Nephron progenitor cell (in vitro differentiated cells): ENCODE measurements at regions not wholly inside any gene's neighbourhood (a gene's known extent, or its start where the extent isn't known, plus 50 kb on each side); places are given as distances from the start of the nearest gene placed in this dataset.
"Not testable (repeated sequence)": the region's sequence is repeated elsewhere in the genome, so short reads cannot be mapped to it uniquely, and the experiment has no call there.

ENCODE experiments used
- DNase-seq: peaks from one replicate; pipeline ENCODE4 v3.0.0; 2021
- H3K27ac Mint-ChIP-seq: 2 replicates; pipeline ENCODE4 v1.8.0; 2021; ENCODE audit warnings: mild to moderate bottlenecking, moderate library complexity, mixed read lengths
- H3K27me3 Mint-ChIP-seq: 2 replicates; pipeline ENCODE4 v1.8.0; 2021; ENCODE audit warnings: mild to moderate bottlenecking, low read depth, mixed read lengths; ENCODE audit not compliant: poor library complexity
- H3K36me3 Mint-ChIP-seq: 2 replicates; pipeline ENCODE4 v1.8.0; 2021; ENCODE audit warnings: low read depth, mixed read lengths
- H3K4me1 Mint-ChIP-seq: 2 replicates; pipeline ENCODE4 v1.8.0; 2021; ENCODE audit warnings: mixed read lengths
- H3K4me3 Mint-ChIP-seq: 2 replicates; pipeline ENCODE4 v1.8.0; 2021; ENCODE audit warnings: mild to moderate bottlenecking, moderate library complexity, mixed read lengths
- H3K9me3 Mint-ChIP-seq: 2 replicates; pipeline ENCODE4 v1.8.0; 2021; ENCODE audit warnings: mild to moderate bottlenecking, moderate library complexity, mixed read lengths
- CTCF ChIP-seq: fragments of 200-600 bp; sonication (generic); IDR thresholded peaks from 2 replicates; pipeline ENCODE4 v1.5.0; 2021; ENCODE audit warnings: antibody characterized with exemption

GRCh38 chr4:127403471-127404084, 229.2 kb upstream of the INTU start:
- peaks cover 5% of the 10 kb centered on the region for H3K36me3 Mint-ChIP-seq
- no peak for TF ChIP-seq CTCF
- no peak for DNase-seq
- no peak overlapping the region for H3K27ac Mint-ChIP-seq
- H3K27me3 Mint-ChIP-seq: no peaks in the 10 kb centered on the region
- no peak overlapping the region for H3K4me3 Mint-ChIP-seq
- peaks cover 6% of the 10 kb centered on the region for H3K4me1 Mint-ChIP-seq
- H3K9me3 Mint-ChIP-seq: peaks cover 22% of the 10 kb centered on the region

GRCh38 chr4:127406187-127406586, 226.6 kb upstream of the INTU start:
- H3K36me3 Mint-ChIP-seq: peaks cover 8% of the 10 kb centered on the region
- H3K27me3 Mint-ChIP-seq: no peaks in the 10 kb centered on the region
- DNase-seq: no peak
- no peak overlapping the region for H3K4me3 Mint-ChIP-seq
- TF ChIP-seq CTCF: no peak
- peaks cover 27% of the 10 kb centered on the region for H3K9me3 Mint-ChIP-seq
- peaks cover 6% of the 10 kb centered on the region for H3K4me1 Mint-ChIP-seq
- no peak overlapping the region for H3K27ac Mint-ChIP-seq

- H3K27ac Mint-ChIP-seq, H3K36me3 Mint-ChIP-seq, H3K27me3 Mint-ChIP-seq, H3K4me3 Mint-ChIP-seq, H3K4me1 Mint-ChIP-seq, DNase-seq: not testable (repeated sequence)
- peaks cover 27% of the 10 kb centered on the region for H3K9me3 Mint-ChIP-seq
These were observed 225.2 kb upstream of the INTU start for GRCh38 chr4:127407572-127407971.

GRCh38 chr4:127410201-127410600, 222.6 kb upstream of the INTU start:
- peaks cover 8% of the 10 kb centered on the region for H3K36me3 Mint-ChIP-seq
- TF ChIP-seq CTCF: no peak
- no peak for DNase-seq
- H3K27ac Mint-ChIP-seq: no peak overlapping the region
- no peaks in the 10 kb centered on the region for H3K4me1 Mint-ChIP-seq
- H3K4me3 Mint-ChIP-seq: no peak overlapping the region
- peaks cover 27% of the 10 kb centered on the region for H3K9me3 Mint-ChIP-seq
- peaks cover 4% of the 10 kb centered on the region for H3K27me3 Mint-ChIP-seq

- H3K27me3 Mint-ChIP-seq: peaks cover 4% of the 10 kb centered on the region
These were observed 222.1 kb upstream of the INTU start for GRCh38 chr4:127410644-127411043.

GRCh38 chr4:127414951-127415606, 217.7 kb upstream of the INTU start:
- no peak for DNase-seq
- Mint-ChIP-seq H3K4me3 (no peak overlapping the region), H3K36me3 (no peaks in the 10 kb centered on the region), H3K9me3 (no peaks in the 10 kb centered on the region), H3K4me1 (peaks cover 5% of the 10 kb centered on the region), H3K27ac (no peak overlapping the region), H3K27me3 (peaks cover 4% of the 10 kb centered on the region)
- no peak for TF ChIP-seq CTCF

More at GRCh38 chr4:127410644-127411043, 222.1 kb upstream of the INTU start:
- no peak overlapping the region for H3K4me3 Mint-ChIP-seq
- no peak for DNase-seq
- H3K9me3 Mint-ChIP-seq: peaks cover 27% of the 10 kb centered on the region
- H3K36me3 Mint-ChIP-seq: peaks cover 8% of the 10 kb centered on the region
- TF ChIP-seq CTCF: no peak
- no peaks in the 10 kb centered on the region for H3K4me1 Mint-ChIP-seq
- no peak overlapping the region for H3K27ac Mint-ChIP-seq
